ENCODE measurements at regions not wholly inside any gene's neighbourhood (a gene's known extent, or its start where the extent isn't known, plus 50 kb on each side); places are given as distances from the start of the nearest gene placed in this dataset.

GRCh38 chr16:26992666-26993349 is 73.9 kb upstream of the C16orf82 start:
- peaks cover 0 to 3% (median 0%) of the 10 kb centered on the region in 4 donors for H3K9me3 ChIP-seq
- H3K36me3 ChIP-seq: no peaks in the 10 kb centered on the region
- H3K27me3 ChIP-seq: peaks cover 0 to 3% (median 0%) of the 10 kb centered on the region in 3 donors
- WGBS, 2 donors: 19 to 49% methylated on average over 9 of the region's 9 CpGs
- H3K4me3 ChIP-seq: no peak overlapping the region
- H3K27ac ChIP-seq: no peak overlapping the region
- intact Hi-C loops (cut with DNase I): no loop called here
- TF ChIP-seq POLR2AphosphoS5 (IDR thresholded peaks at IDR 0.05) (no peak), CTCF (IDR thresholded peaks at IDR 0.05) (no peak), EP300 (IDR thresholded peaks at IDR 0.05) (no peak), POLR2A (IDR thresholded peaks at IDR 0.05) (no peak)
- no peaks in the 10 kb centered on the region for H3K4me1 ChIP-seq
- DNase-seq: no peak

- Histone ChIP-seq H3K27ac (no peak overlapping the region), H3K4me3 (no peak overlapping the region), H3K4me1 (no peaks in the 10 kb centered on the region), H3K27me3 (peaks cover 0 to 3% (median 0%) of the 10 kb centered on the region in 3 donors), H3K9me3 (peaks cover 0 to 3% (median 0%) of the 10 kb centered on the region in 4 donors), H3K36me3 (no peaks in the 10 kb centered on the region)
- WGBS, 2 donors: 67 to 73% methylated on average over 10 of the region's 10 CpGs
- no peak for DNase-seq
- no peak for TF ChIP-seq CTCF (IDR thresholded peaks at IDR 0.05)
- TF ChIP-seq POLR2AphosphoS5 (IDR thresholded peaks at IDR 0.05): no peak
- TF ChIP-seq POLR2A (IDR thresholded peaks at IDR 0.05): no peak
- no peak for TF ChIP-seq EP300 (IDR thresholded peaks at IDR 0.05)
- intact Hi-C loops (cut with DNase I): no loop called here
These were observed 73.2 kb upstream of the C16orf82 start for GRCh38 chr16:26993511-26993910.

GRCh38 chr16:26993963-26994362 is 72.8 kb upstream of the C16orf82 start:
- DNase-seq: no peak

GRCh38 chr16:26995522-26995921 is 71.2 kb upstream of the C16orf82 start:
- WGBS, 2 donors: 70 to 77% methylated on average over 4 of the region's 4 CpGs
- H3K4me1 ChIP-seq: no peaks in the 10 kb centered on the region
- no peaks in the 10 kb centered on the region for H3K36me3 ChIP-seq
- no peak overlapping the region for H3K4me3 ChIP-seq
- DNase-seq: no peak
- H3K27me3 ChIP-seq: peaks cover 0 to 3% (median 0%) of the 10 kb centered on the region in 3 donors
- H3K9me3 ChIP-seq: peaks cover 0 to 3% (median 0%) of the 10 kb centered on the region in 4 donors
- no peak overlapping the region for H3K27ac ChIP-seq
- intact Hi-C loops (cut with DNase I): no loop called here
- TF ChIP-seq POLR2AphosphoS5 (IDR thresholded peaks at IDR 0.05) (no peak), POLR2A (IDR thresholded peaks at IDR 0.05) (no peak), CTCF (IDR thresholded peaks at IDR 0.05) (no peak), EP300 (IDR thresholded peaks at IDR 0.05) (no peak)

More at GRCh38 chr16:26993963-26994362, 72.8 kb upstream of the C16orf82 start:
- 37 to 41% methylated on average over 5 of the region's 5 CpGs for WGBS, 2 donors
- H3K27ac ChIP-seq: no peak overlapping the region
- H3K4me3 ChIP-seq: no peak overlapping the region
- H3K36me3 ChIP-seq: no peaks in the 10 kb centered on the region
- no peaks in the 10 kb centered on the region for H3K4me1 ChIP-seq
- TF ChIP-seq POLR2A (IDR thresholded peaks at IDR 0.05) (no peak), POLR2AphosphoS5 (IDR thresholded peaks at IDR 0.05) (no peak), CTCF (IDR thresholded peaks at IDR 0.05) (no peak), EP300 (IDR thresholded peaks at IDR 0.05) (no peak)
- peaks cover 0 to 3% (median 0%) of the 10 kb centered on the region in 3 donors for H3K27me3 ChIP-seq
- intact Hi-C loops (cut with DNase I): no loop called here
- H3K9me3 ChIP-seq: peaks cover 0 to 3% (median 0%) of the 10 kb centered on the region in 4 donors

GRCh38 chr16:27005386-27005785 is 61.3 kb upstream of the C16orf82 start:
- H3K9me3 ChIP-seq: no peaks in the 10 kb centered on the region
- no peak for DNase-seq
- H3K36me3 ChIP-seq: no peaks in the 10 kb centered on the region

More at GRCh38 chr16:27005386-27005785, 61.3 kb upstream of the C16orf82 start:
- intact Hi-C loops (cut with DNase I): no loop called here
- no peak overlapping the region for H3K4me3 ChIP-seq
- H3K4me1 ChIP-seq: no peaks in the 10 kb centered on the region
- TF ChIP-seq POLR2AphosphoS5 (IDR thresholded peaks at IDR 0.05): no peak
- TF ChIP-seq EP300 (IDR thresholded peaks at IDR 0.05): no peak
- no peak for TF ChIP-seq POLR2A (IDR thresholded peaks at IDR 0.05)
- no peak for TF ChIP-seq CTCF (IDR thresholded peaks at IDR 0.05)
- H3K27me3 ChIP-seq: no peaks in the 10 kb centered on the region
- H3K27ac ChIP-seq: no peak overlapping the region
